SIG-M5 treated with dmso at 0.1 percent for 504 hours (cell line): ENCODE measurements at regions not wholly inside any gene's neighbourhood (a gene's known extent, or its start where the extent isn't known, plus 50 kb on each side); places are given as distances from the start of the nearest gene placed in this dataset.

Experiments
- DNase-seq: peaks from one replicate; lab custom pipeline; 2025; ENCODE audit not compliant: unreplicated experiment; lab: John Stamatoyannopoulos, UW

DNA sequence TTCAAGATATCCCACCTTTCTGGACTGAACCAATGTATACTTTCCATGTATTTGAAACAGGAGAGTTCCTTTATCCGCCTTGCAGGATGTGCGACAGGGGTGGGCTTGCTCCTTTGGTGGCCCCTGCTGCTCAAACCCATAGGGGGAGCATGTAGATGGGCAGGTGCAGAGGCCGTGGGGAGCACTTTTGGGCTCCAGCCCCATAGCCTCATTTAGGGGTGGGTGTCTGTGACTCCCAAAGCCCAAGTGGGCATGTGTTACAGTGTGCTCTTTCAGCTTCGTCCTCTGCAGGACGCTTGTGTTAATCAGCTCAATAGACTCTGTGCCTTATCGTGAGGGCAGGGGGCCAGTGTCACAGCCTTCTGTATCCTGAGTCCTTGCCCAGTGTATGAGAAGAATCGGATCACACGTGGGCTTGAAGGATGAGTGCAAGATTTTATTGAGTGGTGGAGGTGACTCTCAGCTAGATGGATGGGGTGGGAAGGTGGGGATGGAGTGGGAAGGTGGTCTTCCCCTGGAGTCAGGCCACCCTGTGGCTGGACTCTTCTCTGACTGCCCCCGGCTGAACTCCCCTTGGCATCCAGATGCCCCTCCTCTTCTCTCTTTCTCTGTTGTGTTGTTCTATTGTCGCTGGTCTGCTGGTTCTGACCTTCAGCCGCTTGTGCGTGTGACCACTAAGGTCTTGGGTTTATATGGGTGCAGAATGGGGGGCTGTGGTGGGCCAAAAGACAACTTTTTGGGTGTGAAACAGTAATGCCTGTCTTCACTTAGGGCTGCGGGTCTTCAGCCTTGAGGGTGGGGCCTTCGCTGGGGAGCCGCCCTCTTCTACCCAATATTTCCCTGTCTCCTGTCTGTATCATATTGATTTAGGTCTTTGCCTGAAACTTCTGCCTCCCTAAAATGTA is 262.2 kb downstream of the GLRX3 start:
- DNase-seq, result no peak

DNA sequence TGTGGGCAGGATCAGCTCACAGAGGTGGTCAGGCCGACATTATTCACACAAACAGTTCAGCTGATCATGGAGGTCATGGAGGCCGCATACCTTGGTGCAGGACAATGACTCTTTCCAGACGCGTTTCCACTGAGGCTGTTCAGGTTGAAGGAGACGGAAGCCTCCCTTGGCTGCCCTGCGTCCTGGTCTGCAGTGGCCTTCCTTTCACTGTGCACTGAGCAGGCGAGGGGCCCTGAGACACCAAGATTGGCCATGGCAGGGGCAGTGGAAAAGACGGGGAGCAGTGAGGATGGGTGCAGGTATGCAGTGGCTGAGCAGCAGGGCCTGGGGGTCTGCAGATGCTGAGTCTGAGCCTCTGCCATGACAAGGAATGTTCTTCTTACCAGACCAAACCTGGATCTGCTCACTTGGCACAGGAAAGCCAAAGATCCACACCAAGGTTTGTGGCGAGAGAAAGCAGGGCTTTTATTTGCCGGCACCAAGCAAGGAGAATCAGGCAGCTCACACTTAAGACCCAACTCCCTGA is 263.3 kb downstream of the GLRX3 start:
- no peak for DNase-seq

DNA sequence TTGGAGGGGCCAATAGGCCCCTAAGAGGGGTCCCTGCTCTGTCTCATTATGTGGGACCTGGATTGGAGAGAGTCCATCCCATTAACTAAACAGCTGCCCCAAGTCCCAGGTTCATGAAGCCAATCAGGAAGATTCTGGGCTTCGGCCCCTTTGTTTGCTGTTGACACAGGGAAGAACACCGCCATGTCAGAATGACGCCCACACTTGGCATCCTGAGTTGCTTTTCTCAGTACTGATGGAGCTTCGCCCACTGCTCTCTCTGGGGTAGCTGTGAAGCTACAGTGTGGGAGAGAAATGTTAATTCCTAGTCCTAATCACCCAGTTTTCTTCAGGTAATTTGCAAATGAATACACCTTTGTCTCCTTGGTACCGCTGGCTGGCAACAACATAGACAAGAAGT is 264.7 kb downstream of the GLRX3 start:
- DNase-seq, result no peak

DNA sequence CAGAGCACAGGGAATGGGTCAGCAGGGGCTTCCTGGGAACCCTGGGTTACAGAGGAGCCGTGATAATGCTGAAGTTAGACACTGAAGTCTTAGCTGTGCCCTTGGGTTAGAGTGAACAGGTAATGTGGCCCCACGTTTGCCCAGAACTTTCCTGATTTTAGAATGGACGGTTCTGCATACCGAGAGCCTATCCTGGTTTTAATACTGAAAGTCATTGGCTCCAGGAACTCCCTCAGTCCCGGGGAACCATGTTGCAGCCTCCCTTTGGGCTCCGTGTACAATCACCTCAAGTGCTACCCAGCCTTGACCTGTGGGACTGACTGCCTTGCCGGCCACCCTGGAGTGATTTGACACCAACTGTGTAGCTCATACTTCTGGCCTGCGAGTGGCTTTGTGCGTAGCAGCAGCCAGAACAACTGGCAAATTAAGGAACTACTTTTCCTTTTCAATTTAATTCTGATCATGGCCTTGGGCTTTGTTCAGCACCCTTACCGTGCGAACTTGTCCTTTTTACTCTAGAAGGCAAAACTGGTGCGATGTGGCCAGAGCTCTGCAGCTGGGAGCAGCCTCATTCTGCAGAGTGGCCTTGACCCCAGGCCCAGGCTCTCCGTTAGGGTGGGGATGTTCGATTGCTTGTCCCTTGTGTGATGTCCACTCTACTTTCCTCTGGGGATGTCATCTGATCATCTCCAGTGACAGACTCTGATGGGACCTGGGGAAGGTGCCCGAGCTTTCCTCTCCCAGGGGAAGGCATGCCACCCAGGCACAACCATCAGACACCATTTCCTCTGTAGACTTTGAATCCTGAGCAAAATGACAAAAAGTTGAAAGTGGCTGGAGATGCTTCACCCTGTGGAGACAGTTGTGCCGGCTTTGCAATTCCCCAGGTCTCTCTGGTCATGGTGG is 265.9 kb downstream of the GLRX3 start:
- no peak for DNase-seq

- DNase-seq, result no peak
These were observed 267.2 kb downstream of the GLRX3 start for GRCh38 chr10:130403153-130404075.

DNA sequence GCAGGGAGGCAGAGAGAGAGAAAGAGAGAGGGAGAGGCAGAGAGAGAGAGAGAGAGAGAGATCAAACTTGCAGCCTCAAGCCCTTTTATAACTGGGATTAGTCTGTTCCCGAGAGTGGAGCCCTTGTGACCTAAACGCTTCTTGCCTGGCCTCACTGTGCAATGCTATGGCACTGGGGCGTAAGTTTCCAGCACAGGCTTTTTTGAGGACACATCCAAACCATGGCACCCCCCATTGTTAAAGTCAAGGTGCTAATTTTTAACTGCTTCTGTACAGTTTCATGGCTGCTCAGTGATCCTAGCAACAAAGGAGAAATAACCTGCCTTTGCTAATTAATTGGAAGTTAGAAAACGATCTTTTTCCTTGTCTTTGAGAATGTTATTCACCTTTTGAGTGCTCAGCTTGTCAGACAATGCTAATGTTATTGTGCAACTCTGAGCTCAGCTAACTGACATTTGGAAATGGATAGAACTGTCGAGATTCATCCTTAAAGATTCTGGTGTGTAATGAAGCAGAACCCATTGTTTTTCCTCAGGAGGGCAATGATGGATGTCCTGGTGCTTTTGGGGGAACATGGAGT is 268.4 kb downstream of the GLRX3 start:
- DNase-seq, result no peak

GRCh38 chr10:130407052-130407451 is 270.9 kb downstream of the GLRX3 start:
- no peak for DNase-seq

DNA sequence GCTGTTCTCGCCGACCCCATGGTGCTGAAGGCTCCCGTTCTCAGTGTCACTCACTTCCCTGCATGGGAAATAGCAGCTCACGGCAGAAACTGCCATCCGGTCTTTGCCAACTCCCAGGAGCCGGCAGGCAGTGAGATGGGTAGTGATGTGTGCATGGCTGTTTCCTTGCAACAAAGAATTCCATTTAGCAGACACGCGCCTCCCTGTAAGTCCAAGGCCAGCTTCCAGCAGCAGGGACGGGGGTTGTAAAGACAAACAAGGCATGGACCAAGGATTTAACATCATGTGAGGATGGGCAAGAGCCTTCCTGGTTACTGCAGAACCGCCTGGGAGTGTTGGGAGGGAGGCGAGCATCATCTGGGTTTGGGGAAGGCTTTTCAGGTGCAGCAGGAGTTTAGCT is 273.1 kb downstream of the GLRX3 start:
- no peak for DNase-seq

DNA sequence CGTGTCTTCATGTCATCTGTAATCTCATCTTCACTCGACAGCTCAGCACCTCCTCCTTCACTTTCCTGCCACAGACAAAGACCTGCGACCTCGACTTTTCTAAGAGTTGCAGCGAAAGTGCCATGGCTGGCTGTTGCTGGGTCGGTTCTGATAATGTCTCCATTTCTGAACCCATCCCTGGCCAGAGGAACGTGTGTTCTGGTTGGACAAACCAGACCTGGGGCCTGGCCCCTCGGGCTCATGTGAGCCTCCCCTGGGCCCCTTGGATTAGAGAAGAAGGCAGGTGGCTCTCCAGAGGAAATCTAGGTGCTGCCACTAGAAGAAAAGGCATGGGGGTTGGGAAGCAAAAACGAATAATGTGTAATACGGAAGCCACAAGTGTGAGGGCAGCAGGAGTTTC is 273.7 kb downstream of the GLRX3 start:
- no peak for DNase-seq

- no peak for DNase-seq
These were observed 275.4 kb downstream of the GLRX3 start for GRCh38 chr10:130411496-130412085.

DNA sequence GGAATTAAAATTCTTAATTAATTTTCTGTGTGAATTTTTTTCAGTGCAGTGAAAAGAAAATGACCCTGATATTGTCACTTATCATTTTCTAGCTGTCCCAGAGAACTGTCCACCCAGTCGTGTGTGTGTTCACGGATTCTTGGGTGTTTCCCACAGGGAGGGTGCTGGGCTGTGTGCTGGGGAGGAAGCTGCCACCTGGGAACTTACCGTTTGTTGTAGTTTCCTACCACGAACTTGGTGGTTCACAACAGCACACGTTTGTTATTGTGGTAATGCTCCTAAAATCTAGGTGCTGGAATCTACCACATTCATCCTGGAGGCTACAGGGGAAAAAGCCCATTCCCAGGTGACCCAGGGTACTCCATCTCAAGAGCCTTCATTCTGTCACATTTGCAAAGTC is 276.1 kb downstream of the GLRX3 start:
- no peak for DNase-seq

DNA sequence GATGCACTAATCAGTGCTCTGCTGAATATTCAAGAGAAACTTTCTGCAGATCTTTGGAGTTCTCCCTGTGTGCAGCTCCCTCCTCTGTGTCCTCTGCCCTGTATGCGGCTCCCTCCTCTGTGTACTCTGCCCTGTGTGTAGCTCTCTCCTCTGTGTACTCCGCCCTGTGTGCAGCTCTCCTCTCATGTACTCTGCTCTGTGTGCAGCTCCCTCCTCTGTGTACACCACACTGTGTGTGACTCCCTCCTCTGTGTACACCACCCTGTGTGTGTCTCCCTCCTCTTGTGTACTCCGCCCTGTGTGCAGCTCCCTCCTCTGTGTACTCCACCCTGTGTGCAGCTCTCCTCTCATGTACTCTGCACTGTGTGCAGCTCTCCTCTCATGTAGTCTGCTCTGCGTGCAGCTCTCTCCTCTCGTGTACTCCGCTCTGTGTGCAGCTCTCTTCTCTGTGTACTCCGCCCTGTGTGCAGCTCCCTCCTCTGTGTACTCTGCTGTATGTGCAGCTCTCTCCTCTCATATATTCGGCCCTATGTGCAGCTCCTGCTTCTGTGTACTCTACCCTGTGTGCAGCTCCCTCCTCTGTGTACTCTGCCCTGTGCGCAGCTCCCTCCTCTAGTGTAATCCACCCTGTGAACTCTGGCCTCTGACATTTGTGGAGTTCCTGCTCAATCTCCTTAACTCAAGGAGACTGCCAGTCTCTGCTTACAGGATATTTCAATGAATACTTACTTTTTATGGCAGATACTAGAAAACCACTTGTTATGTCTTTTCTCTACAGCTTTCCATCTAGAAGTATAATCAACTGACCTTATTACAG is 280.4 kb downstream of the GLRX3 start:
- no peak for DNase-seq

- no peak for DNase-seq
These were observed 282.5 kb downstream of the GLRX3 start for GRCh38 chr10:130418731-130419130.

- DNase-seq, result no peak
These were observed 285.7 kb downstream of the GLRX3 start for GRCh38 chr10:130421909-130422308.

- no peak for DNase-seq
These were observed 286.5 kb downstream of the GLRX3 start for GRCh38 chr10:130422366-130423324.

- DNase-seq, result no peak
These were observed 287.5 kb downstream of the GLRX3 start for GRCh38 chr10:130423455-130424305.

DNA sequence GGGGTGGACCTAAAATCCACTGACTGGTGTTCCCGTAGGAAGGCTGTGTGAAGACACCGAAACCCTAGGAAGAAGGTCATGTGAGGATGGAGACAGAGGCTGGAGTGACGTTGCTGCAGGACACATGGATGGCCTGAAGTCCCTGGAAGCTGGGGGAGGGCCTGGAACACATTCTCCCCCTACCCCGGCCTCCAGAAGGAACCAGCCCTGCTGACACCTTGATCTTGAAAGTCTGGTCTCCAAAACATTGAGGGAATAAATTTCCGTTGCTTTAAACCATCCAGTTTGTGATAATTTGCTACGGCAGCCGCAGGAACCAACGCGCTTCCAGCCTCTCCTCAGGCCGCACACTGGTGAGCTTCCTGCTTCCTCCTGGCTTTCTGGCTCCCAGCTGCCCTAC is 288.2 kb downstream of the GLRX3 start:
- DNase-seq, result no peak
